HG03066 (cell line): ENCODE measurements at regions not wholly inside any gene's neighbourhood (a gene's known extent, or its start where the extent isn't known, plus 50 kb on each side); places are given as distances from the start of the nearest gene placed in this dataset.

Source experiments
- ATAC-seq: cut with Tn5 transposase; IDR thresholded peaks from one replicate; pipeline ENCODE4 v1.9.1; 2021; ENCODE audit warnings: low read depth; ENCODE audit not compliant: unreplicated experiment

- no peak for ATAC-seq
Observed at GRCh38 chr7:26916336-26916735, 51.9 kb upstream of the SKAP2 start.
